Endothelial cell (in vitro differentiated cells): ENCODE measurements at regions not wholly inside any gene's neighbourhood (a gene's known extent, or its start where the extent isn't known, plus 50 kb on each side); places are given as distances from the start of the nearest gene placed in this dataset.

Experiments used
- DNase-seq: peaks from one replicate; pipeline ENCODE4 v3.0.0; 2021; ENCODE audit warnings: low spot score
- H3K27ac Mint-ChIP-seq: one replicate; pipeline ENCODE4 v1.8.0; 2021; ENCODE audit warnings: mixed read lengths, inconsistent platforms; ENCODE audit not compliant: unreplicated experiment
- H3K27me3 Mint-ChIP-seq: one replicate; pipeline ENCODE4 v1.8.0; 2021; ENCODE audit warnings: mild to moderate bottlenecking, moderate library complexity, mixed read lengths, inconsistent platforms; ENCODE audit not compliant: unreplicated experiment
- H3K36me3 Mint-ChIP-seq: one replicate; pipeline ENCODE4 v1.8.0; 2021; ENCODE audit warnings: mild to moderate bottlenecking, low read depth, mixed read lengths, inconsistent platforms; ENCODE audit not compliant: unreplicated experiment
- H3K4me1 Mint-ChIP-seq: one replicate; pipeline ENCODE4 v1.8.0; 2021; ENCODE audit warnings: mild to moderate bottlenecking, mixed read lengths, inconsistent platforms; ENCODE audit not compliant: unreplicated experiment
- H3K4me3 Mint-ChIP-seq: one replicate; pipeline ENCODE4 v1.8.0; 2021; ENCODE audit warnings: mild to moderate bottlenecking, mixed read lengths, inconsistent platforms; ENCODE audit not compliant: unreplicated experiment
- H3K9me3 Mint-ChIP-seq: one replicate; pipeline ENCODE4 v1.8.0; 2021; ENCODE audit warnings: mixed read lengths, inconsistent platforms; ENCODE audit not compliant: unreplicated experiment
- TF ChIP-seq, protein P1 (sequence below): fragments of 200-600 bp; sonication (generic); IDR thresholded peaks from one replicate; pipeline ENCODE4 v1.5.0; 2021; ENCODE audit warnings: antibody characterized with exemption; ENCODE audit not compliant: unreplicated experiment

DNA sequence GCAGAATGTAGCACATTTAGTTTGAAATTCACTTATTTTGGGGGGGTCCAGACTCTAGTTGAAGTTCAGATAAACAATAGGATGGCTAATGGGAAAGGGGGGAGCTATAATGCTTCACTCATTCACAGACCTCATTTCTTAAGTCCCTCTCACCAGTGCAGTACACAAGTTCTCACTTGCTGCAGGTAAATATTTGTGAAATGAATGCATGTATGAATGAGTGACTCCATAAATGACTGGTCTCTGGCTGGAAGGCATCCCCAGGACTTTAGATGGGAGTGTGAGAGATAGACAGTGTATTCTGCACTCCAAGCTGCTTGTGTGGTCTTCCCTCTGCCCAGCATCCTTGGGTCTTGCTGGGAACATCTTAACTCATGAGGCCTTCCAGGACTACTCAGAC is 169.2 kb downstream of the ZIC5 start:
- no peaks in the 10 kb centered on the region for H3K36me3 Mint-ChIP-seq
- no peaks in the 10 kb centered on the region for H3K9me3 Mint-ChIP-seq
- DNase-seq, result no peak
- H3K27me3 Mint-ChIP-seq, result peaks cover 2% of the 10 kb centered on the region
- H3K27ac Mint-ChIP-seq, result no peak overlapping the region
- peaks cover 4% of the 10 kb centered on the region for H3K4me1 Mint-ChIP-seq
- TF ChIP-seq, protein P1, sequence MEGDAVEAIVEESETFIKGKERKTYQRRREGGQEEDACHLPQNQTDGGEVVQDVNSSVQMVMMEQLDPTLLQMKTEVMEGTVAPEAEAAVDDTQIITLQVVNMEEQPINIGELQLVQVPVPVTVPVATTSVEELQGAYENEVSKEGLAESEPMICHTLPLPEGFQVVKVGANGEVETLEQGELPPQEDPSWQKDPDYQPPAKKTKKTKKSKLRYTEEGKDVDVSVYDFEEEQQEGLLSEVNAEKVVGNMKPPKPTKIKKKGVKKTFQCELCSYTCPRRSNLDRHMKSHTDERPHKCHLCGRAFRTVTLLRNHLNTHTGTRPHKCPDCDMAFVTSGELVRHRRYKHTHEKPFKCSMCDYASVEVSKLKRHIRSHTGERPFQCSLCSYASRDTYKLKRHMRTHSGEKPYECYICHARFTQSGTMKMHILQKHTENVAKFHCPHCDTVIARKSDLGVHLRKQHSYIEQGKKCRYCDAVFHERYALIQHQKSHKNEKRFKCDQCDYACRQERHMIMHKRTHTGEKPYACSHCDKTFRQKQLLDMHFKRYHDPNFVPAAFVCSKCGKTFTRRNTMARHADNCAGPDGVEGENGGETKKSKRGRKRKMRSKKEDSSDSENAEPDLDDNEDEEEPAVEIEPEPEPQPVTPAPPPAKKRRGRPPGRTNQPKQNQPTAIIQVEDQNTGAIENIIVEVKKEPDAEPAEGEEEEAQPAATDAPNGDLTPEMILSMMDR, result no peak
- H3K4me3 Mint-ChIP-seq, result no peak overlapping the region

DNA sequence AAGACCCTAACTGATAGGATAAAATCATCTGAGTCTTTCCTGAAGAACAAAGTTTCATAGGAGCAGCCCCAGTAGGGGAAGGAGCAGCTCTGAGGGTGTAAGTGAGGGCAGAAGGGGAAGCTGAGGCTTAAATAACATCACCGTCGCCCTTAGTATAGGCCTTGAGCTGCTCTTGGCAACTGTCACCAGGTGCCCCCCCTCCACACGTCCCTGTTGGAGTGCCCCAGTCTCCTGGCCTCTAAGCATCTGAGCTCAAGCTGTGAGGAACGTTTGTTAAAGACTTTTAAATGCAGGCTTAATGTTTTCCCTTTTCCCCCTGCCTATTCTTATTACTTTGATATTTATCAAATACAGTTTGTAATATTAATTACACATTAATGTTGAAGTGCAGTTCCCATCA is 170.6 kb downstream of the ZIC5 start:
- TF ChIP-seq, protein P1, result no peak
- H3K4me1 Mint-ChIP-seq, result peaks cover 4% of the 10 kb centered on the region
- no peak for DNase-seq
- no peak overlapping the region for H3K27ac Mint-ChIP-seq
- no peaks in the 10 kb centered on the region for H3K36me3 Mint-ChIP-seq
- H3K4me3 Mint-ChIP-seq, result no peak overlapping the region
- H3K27me3 Mint-ChIP-seq, result peaks cover 2% of the 10 kb centered on the region
- no peaks in the 10 kb centered on the region for H3K9me3 Mint-ChIP-seq

DNA sequence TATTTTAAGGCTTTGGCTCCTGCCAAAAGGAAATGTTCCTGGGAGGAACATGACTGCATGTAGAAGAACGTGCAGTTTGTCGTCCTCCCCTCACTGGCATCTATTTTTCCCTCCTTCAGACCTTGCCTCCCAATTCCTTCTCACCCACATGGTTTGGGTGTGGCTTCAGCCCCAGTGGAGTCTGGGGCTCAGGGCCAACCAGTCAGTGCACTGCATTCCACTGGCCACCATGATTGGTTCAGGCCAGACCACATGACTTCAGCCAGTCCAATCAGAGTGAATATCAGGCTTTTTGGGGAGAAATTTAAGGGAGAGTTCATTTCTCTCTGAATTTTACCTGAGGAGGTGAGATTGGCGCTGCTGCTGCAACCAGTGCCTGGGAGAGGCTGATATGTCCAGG is 171.6 kb downstream of the ZIC5 start:
- Mint-ChIP-seq H3K9me3 (no peaks in the 10 kb centered on the region), H3K27ac (no peak overlapping the region), H3K4me1 (no peaks in the 10 kb centered on the region), H3K36me3 (no peaks in the 10 kb centered on the region), H3K27me3 (peaks cover 2% of the 10 kb centered on the region), H3K4me3 (no peak overlapping the region)
- DNase-seq, result no peak
- TF ChIP-seq, protein P1, result no peak

DNA sequence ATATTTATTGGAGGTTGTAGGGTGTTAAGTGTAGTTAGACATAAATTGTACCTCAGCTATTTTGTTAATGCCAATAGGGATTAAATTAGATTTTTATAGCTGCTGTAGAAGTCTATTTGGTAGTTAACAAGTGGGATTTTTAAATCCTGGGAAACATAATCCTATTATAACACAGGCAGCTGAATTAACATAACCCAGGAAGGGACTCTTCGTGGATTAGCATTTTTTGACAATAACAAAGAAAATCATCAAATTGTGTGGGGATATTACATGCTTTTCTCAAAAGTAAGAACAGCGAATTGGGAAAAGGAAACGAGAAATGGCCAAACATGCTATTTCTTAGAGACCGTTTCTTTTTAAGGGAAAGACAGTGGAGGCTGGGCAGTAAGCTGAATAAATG is 172.8 kb downstream of the ZIC5 start:
- Mint-ChIP-seq H3K36me3 (no peaks in the 10 kb centered on the region), H3K9me3 (no peaks in the 10 kb centered on the region), H3K4me1 (no peaks in the 10 kb centered on the region), H3K27ac (no peak overlapping the region), H3K27me3 (peaks cover 2% of the 10 kb centered on the region), H3K4me3 (no peak overlapping the region)
- DNase-seq, result no peak
- TF ChIP-seq, protein P1, result no peak

DNA sequence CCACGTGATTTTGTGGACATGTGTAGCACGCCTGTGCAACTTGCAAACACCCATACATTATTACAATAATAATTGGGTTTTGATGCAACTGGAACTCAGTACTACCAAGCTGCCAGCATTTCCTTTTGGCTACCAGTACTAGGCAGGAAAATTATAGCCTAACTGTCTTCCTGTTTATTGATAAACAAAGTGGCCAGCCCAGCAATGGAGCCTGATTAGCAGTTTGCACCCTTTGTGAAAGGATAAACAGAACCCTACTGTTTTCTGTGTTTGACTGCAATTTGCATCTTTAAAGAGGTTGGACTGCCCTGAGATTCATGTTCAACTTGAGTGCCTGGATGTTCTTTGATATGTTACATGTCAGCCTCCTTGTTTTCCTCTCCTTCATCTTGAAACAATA is 173.9 kb downstream of the ZIC5 start:
- no peaks in the 10 kb centered on the region for H3K9me3 Mint-ChIP-seq
- H3K4me3 Mint-ChIP-seq, result no peak overlapping the region
- peaks cover 2% of the 10 kb centered on the region for H3K27me3 Mint-ChIP-seq
- no peak overlapping the region for H3K27ac Mint-ChIP-seq
- H3K4me1 Mint-ChIP-seq, result no peaks in the 10 kb centered on the region
- H3K36me3 Mint-ChIP-seq, result no peaks in the 10 kb centered on the region
- TF ChIP-seq, protein P1, result no peak
- no peak for DNase-seq
